Activated CD4-positive, alpha-beta T cell treated with anti-CD3 and anti-CD28 coated beads, Interleukin-2, amount 50 U/mL, for 4 hours (primary cell): ENCODE measurements at regions not wholly inside any gene's neighbourhood (a gene's known extent, or its start where the extent isn't known, plus 50 kb on each side); places are given as distances from the start of the nearest gene placed in this dataset.

ENCODE experiments used
- DNase-seq, 2 experiments: peaks; one replicate each; pipeline ENCODE4 v3.0.0-alpha.2; 2020

GRCh38 chr20:60883496-60883895 lies 368.6 kb upstream of the CDH4 start:
- no peak for DNase-seq

- DNase-seq = no peak
These were observed 367.8 kb upstream of the CDH4 start for GRCh38 chr20:60884277-60884676.

- DNase-seq = no peak
These were observed 363.3 kb upstream of the CDH4 start for GRCh38 chr20:60888771-60889170.

- no peak for DNase-seq
These were observed 359.8 kb upstream of the CDH4 start for GRCh38 chr20:60892095-60892813.

- DNase-seq = no peak
These were observed 358.0 kb upstream of the CDH4 start for GRCh38 chr20:60894091-60894490.

- no peak for DNase-seq
These were observed 356.5 kb upstream of the CDH4 start for GRCh38 chr20:60895363-60896079.

GRCh38 chr20:60897976-60898375 lies 354.1 kb upstream of the CDH4 start:
- DNase-seq = no peak

- DNase-seq = no peak
These were observed 352.7 kb upstream of the CDH4 start for GRCh38 chr20:60899320-60899719.

- DNase-seq = no peak
These were observed 351.4 kb upstream of the CDH4 start for GRCh38 chr20:60900618-60901017.

GRCh38 chr20:60901831-60902230 lies 350.2 kb upstream of the CDH4 start:
- DNase-seq = no peak

- DNase-seq = no peak
These were observed 348.6 kb upstream of the CDH4 start for GRCh38 chr20:60903325-60903971.

- no peak for DNase-seq
These were observed 347.3 kb upstream of the CDH4 start for GRCh38 chr20:60904730-60905129.

GRCh38 chr20:60905919-60906318 lies 346.1 kb upstream of the CDH4 start:
- DNase-seq = no peak

- no peak for DNase-seq
These were observed 345.5 kb upstream of the CDH4 start for GRCh38 chr20:60906555-60906954.

- no peak for DNase-seq
These were observed 338.8 kb upstream of the CDH4 start for GRCh38 chr20:60913298-60913697.

GRCh38 chr20:60921022-60921622 lies 330.9 kb upstream of the CDH4 start:
- no peak for DNase-seq

- no peak for DNase-seq
These were observed 325.2 kb upstream of the CDH4 start for GRCh38 chr20:60926831-60927230.

GRCh38 chr20:60928341-60928740 lies 323.7 kb upstream of the CDH4 start:
- no peak for DNase-seq

- DNase-seq = no peak
These were observed 321.9 kb upstream of the CDH4 start for GRCh38 chr20:60930023-60930790.

GRCh38 chr20:60931696-60932095 lies 320.4 kb upstream of the CDH4 start:
- DNase-seq = no peak

- no peak for DNase-seq
These were observed 317.3 kb upstream of the CDH4 start for GRCh38 chr20:60934724-60935123.

GRCh38 chr20:60935971-60936370 lies 316.1 kb upstream of the CDH4 start:
- DNase-seq = no peak

GRCh38 chr20:60937585-60937984 lies 314.5 kb upstream of the CDH4 start:
- DNase-seq = no peak
